Activated CD8-positive, alpha-beta memory T cell treated with anti-CD3 and anti-CD28 coated beads, Interleukin-2, amount 50 U/mL, for 24 hours (primary cell): ENCODE measurements at regions not wholly inside any gene's neighbourhood (a gene's known extent, or its start where the extent isn't known, plus 50 kb on each side); places are given as distances from the start of the nearest gene placed in this dataset.
"Not testable (repeated sequence)": the region's sequence is repeated elsewhere in the genome, so short reads cannot be mapped to it uniquely, and the experiment has no call there.

Experiments used
- DNase-seq: peaks from one replicate; pipeline ENCODE4 v3.0.0-alpha.2; 2020; ENCODE audit errors: extremely low read depth

DNA sequence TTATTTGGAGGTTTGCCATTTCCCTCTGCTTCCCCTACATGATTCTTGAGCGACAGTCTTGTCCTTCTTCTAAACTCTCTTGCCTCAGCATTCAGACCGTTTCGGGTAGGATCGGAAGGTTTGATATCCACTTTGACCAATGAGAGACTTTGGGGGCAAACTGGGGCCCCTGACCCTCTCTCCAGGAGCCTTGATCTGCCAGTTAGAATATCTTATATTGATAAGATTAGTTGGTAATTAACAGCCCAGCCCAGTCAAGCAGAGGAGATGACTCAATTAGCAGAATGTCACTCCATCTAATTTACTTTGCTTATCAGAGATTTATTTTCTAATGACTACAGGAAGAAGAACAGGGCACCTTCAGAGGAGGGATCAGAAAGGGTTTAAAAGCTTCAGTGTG, 532.8 kb downstream of the XYLT1 start:
- no peak for DNase-seq

DNA sequence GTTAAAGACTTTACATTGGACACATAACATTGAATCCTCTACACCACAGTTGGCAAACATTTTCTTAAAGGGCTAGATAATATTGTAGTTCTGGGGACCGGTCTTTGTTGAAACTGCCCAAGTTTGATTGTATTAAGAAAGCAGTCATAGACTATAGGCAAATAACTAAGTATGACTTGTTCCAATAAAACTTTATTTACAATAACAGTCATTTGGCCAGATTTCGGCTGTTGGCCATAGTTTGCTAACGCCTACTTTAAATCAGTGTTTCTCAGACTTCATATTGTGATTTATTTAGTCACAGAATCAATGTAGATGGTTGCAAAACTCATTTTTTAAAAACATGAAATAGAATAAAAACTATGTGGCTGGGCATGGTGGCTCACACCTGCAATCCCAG, 531.8 kb downstream of the XYLT1 start:
- no peak for DNase-seq

DNA sequence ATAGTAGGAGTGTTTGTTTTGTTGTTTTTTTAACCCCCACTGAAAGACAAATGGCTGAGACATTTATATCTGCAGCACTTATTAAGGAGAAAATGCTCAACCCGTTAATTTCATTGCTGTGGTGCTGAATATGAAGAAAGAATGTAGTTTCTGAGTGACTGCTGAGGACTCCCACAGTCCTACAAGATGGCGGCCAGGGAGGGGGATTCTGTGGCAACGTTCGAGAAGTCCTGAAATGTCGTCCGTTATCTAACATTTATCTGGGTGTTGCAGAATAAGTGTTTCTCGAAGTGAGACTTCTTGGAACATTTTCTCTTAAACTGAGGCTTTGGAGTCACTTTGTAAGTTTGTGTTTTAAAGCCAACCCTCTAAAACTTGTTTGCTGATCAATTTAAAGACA, 530.4 kb downstream of the XYLT1 start:
- DNase-seq = no peak

GRCh38 chr16:16942849-16943248, 527.9 kb downstream of the XYLT1 start:
- not testable (repeated sequence) for DNase-seq

DNA sequence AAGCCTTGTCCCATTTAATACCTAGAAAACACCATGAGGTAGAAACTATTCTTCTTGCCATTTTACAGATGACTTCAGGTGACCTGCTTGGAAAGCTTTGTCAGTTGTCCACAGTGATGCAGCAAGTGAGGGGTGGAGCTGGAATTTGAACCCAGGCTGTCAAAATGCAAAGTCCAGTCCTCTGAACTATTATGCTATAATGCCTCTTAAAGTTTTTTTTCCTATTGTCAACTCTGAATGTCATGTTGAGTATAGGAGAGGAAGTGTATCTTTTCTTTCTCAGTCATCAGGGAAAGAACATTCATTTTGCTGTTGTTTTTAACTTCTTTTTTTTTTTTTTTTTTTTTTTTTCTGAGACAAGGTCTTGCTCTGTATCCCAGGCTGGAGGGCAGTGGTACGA, 525.6 kb downstream of the XYLT1 start:
- DNase-seq = no peak

DNA sequence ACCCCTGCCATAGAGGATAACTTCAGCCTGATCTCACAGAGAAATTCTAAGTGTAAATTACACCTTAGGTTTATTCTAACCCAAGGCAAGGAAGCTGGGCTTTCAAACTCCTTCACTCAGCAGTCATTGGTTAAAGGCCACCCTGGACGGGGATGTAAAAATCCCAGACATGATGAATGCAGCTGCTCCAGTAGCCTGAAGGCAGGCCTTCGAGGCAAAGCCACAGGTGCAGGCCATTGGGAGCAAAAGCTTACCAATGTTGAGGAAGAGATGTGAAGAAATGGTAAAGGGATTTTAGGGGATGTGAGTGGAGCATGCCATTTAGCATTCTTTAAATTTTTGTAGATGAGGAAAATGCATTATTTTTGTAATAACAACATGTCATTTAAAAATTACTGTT, 514.4 kb downstream of the XYLT1 start:
- DNase-seq = no peak

GRCh38 chr16:16960785-16961184, 510.0 kb downstream of the XYLT1 start:
- DNase-seq = no peak

- no peak for DNase-seq
Measured at GRCh38 chr16:16966439-16966838, 504.3 kb downstream of the XYLT1 start.

DNA sequence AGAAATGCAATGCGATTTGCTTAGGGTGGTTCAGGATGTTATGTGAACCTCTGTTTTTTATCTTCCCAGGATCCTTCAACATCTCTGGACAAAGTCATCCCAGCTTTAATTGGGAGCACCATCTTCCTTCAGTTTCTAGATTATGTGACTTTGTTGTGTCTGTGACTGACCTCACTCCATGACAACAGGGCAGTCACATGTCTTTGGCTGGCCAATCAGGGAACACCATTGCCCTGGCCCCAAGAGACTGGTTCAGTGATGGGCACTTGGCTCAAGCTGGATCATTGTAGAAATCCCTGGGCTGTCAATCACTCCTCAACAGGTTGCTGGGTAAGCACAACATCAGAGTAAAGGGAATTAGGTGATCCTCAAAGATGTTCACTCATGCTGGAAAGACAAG, 499.7 kb downstream of the XYLT1 start:
- no peak for DNase-seq

- no peak for DNase-seq
Measured at GRCh38 chr16:16972831-16973230, 497.9 kb downstream of the XYLT1 start.

DNA sequence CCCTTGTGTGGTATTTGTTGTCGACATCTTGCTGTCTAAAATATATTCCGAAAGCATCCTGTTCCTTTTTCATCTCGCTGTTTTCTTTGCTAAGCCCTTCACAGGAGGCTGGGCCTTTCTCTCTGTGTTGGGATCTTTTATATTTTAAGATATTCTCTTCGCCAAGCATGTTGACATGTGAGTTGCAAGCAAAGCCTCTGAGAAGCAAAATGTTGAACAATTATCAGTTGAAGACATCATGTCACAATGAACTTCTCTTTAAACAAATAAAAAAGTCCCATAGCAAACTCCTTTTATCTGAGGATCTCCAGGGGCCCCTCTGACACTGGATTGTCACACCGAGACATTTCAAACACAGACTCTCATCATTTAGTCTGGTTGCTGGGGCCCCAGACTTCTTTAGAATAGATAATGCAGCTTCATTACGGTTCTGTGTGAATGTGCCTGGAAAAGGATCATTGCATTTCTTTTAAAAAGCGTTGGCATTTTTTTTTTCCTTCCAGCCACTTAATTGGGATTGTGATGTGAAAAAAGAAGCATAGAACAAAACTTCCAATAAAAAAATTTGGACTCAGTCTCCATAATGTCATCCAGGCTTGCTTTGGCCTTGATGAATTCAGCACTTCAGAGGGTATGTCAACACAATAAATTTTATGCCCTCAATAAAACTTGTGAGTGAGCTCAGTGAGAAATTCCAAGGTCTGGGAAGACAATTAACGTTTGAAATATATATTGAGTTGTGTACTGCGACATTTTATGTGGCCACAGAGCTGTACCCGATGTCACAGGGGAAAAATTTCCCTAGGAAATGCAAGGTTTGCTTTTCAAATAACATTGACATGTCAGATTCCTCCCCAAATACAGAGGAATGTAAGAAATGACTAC, 496.8 kb downstream of the XYLT1 start:
- no peak for DNase-seq

DNA sequence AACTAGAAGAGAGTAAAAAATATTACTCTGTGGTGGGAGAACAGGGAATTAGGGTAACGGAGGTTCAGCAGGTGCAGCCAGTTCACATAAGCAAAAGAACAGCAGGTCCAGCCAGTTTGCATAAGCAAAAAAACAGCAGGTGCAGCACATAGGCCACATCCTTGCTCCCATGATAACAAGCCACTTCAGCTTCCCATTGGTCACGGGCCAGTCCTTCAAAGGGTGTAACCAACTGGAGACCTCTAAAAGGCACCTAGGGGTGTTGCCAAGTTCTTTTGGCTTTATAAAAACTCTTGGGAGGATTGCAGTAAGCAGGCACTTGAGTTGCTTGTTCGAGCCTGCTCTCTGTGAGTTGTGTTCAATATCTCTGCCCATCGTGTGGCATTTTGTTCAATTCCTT, 488.1 kb downstream of the XYLT1 start:
- DNase-seq = no peak

DNA sequence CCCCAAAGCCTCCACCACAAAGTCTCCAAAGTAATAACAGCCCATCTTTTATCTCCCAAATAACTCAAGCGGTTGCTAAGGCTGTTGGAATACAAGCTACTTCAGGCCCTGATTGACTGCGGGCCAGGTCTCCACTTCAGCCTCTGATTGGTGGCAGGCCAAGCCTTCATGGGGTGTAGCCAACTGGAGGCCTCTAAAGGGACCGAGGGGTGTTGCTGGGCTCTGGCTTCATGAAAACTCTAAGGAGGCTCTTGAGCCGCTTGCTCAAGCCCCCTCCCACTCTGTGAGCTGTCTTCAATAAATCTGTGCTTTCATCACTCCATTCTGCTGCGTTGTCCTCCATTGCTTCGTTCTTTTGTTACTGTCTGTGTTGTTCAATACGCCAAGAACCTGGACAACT, 487.2 kb downstream of the XYLT1 start:
- DNase-seq = no peak

DNA sequence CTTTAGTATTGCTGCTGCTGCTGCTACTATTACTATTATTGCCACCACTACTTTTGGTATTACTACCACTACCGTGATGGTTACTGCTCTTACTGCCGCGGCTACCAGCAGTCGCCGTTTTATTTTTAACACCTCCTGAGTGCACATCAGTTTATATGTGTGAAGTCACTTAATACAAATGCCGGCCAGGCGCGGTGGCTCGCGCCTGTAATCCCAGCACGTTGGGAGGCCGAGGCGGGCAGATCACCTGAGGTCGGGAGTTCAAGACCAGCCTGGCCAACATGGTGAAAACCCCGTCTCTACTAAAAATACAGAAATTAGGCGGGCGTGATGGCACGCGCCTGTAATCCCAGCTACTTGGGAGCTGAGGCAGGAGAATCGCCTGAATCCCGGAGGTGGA, 486.7 kb downstream of the XYLT1 start:
- not testable (repeated sequence) for DNase-seq

GRCh38 chr16:16985707-16986106, 485.1 kb downstream of the XYLT1 start:
- no peak for DNase-seq

GRCh38 chr16:16988963-16989362, 481.8 kb downstream of the XYLT1 start:
- DNase-seq = no peak

GRCh38 chr16:16989368-16989767, 481.4 kb downstream of the XYLT1 start:
- DNase-seq = no peak

DNA sequence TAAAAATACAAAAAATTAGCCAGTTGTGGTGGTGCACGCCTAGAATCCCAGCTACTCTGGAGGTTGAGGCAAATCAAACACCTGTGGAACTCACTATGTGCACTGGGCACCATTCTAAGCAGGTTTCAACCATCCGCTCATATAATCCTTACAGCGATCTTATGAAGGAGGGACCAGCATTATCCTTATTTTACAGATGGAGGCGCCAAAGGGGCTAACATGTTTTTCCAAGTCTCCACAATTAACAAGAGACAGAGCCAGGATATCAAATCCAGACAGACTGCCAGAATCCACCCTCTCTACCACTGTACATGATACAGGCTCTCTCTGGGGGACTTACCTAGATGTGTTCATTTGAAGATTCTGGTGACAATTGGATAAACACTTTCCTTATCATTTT, 479.0 kb downstream of the XYLT1 start:
- DNase-seq = no peak

- DNase-seq = no peak
Measured at GRCh38 chr16:16992975-16993765, 477.6 kb downstream of the XYLT1 start.

DNA sequence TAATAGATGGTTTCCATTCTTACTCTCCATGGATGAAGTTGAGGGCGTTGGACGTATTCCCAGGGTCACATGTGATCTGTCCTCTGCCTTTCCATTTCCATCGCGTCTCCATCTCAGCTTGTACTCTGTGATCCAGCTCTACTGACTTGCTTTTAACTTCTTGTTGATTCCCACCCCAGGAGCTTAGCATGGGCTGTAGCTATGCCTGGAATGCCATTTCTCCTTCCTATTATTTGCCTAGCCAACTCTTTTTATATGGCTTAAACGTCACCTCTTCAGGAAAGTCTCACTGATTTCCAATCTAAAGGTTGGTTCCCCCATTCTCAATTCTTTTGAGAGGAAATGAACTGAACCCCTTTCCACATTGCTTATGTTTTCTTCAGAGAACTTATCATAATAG, 475.9 kb downstream of the XYLT1 start:
- DNase-seq = no peak

DNA sequence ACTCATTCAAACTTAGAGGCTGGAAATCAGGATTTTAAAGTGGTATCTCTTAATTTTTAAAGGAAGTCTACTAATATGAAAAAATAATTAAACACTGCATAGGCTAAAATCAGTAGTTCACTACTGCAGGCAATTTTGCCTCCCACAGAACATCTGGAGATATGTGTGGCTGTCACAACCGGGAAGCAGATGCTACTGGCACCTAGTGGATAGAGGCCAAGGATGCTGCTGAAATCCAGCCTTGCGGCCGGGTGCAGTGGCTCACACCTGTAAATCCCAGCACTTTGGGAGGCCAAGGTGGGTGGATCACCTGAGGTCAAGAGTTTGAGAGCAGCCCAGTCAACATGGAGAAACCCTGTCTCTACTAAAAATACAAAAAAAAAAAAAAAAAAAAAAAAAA, 473.9 kb downstream of the XYLT1 start:
- no peak for DNase-seq

- no peak for DNase-seq
Measured at GRCh38 chr16:16997349-16997748, 473.4 kb downstream of the XYLT1 start.

GRCh38 chr16:17001471-17001870, 469.3 kb downstream of the XYLT1 start:
- DNase-seq = no peak
